ENCODE measurements at regions not wholly inside any gene's neighbourhood (a gene's known extent, or its start where the extent isn't known, plus 50 kb on each side); places are given as distances from the start of the nearest gene placed in this dataset.
"Not testable (repeated sequence)": the region's sequence is repeated elsewhere in the genome, so short reads cannot be mapped to it uniquely, and the experiment has no call there.

GRCh38 chr2:215537611-215538010 is 101.7 kb upstream of the FN1 start:
- no peak for DNase-seq (ENCODE audit: low read depth)

- DNase-seq (ENCODE audit: low read depth) = no peak
Measured at GRCh38 chr2:215536510-215536909, 100.6 kb upstream of the FN1 start.

- DNase-seq (ENCODE audit: low read depth) = no peak
Measured at GRCh38 chr2:215535741-215536140, 99.9 kb upstream of the FN1 start.

- no peak for DNase-seq (ENCODE audit: low read depth)
Measured at GRCh38 chr2:215535125-215535668, 99.3 kb upstream of the FN1 start.

- not testable (repeated sequence) for DNase-seq (ENCODE audit: low read depth)
Measured at GRCh38 chr2:215533716-215534115, 97.8 kb upstream of the FN1 start.

GRCh38 chr2:215532844-215533243 is 97.0 kb upstream of the FN1 start:
- no peak for DNase-seq (ENCODE audit: low read depth)

GRCh38 chr2:215531284-215531683 is 95.4 kb upstream of the FN1 start:
- DNase-seq (ENCODE audit: low read depth) = no peak

- DNase-seq (ENCODE audit: low read depth) = no peak
Measured at GRCh38 chr2:215530191-215530968, 94.5 kb upstream of the FN1 start.

- no peak for DNase-seq (ENCODE audit: low read depth)
Measured at GRCh38 chr2:215529271-215529670, 93.4 kb upstream of the FN1 start.

GRCh38 chr2:215528555-215528954 is 92.7 kb upstream of the FN1 start:
- DNase-seq (ENCODE audit: low read depth) = no peak

GRCh38 chr2:215527736-215528135 is 91.9 kb upstream of the FN1 start:
- DNase-seq (ENCODE audit: low read depth) = no peak

- DNase-seq (ENCODE audit: low read depth) = no peak
Measured at GRCh38 chr2:215526341-215526740, 90.5 kb upstream of the FN1 start.

- DNase-seq (ENCODE audit: low read depth) = no peak
Measured at GRCh38 chr2:215522237-215522636, 86.4 kb upstream of the FN1 start.

GRCh38 chr2:215521031-215521430 is 85.2 kb upstream of the FN1 start:
- DNase-seq (ENCODE audit: low read depth) = no peak

GRCh38 chr2:215517391-215517790 is 81.5 kb upstream of the FN1 start:
- no peak for DNase-seq (ENCODE audit: low read depth)

GRCh38 chr2:215514516-215514915 is 78.6 kb upstream of the FN1 start:
- no peak for DNase-seq (ENCODE audit: low read depth)

- no peak for DNase-seq (ENCODE audit: low read depth)
Measured at GRCh38 chr2:215511454-215512346, 75.8 kb upstream of the FN1 start.

- no peak for DNase-seq (ENCODE audit: low read depth)
Measured at GRCh38 chr2:215507836-215508235, 72.0 kb upstream of the FN1 start.

- DNase-seq (ENCODE audit: low read depth) = no peak
Measured at GRCh38 chr2:215507136-215507535, 71.3 kb upstream of the FN1 start.

GRCh38 chr2:215506604-215506990 is 70.7 kb upstream of the FN1 start:
- DNase-seq (ENCODE audit: low read depth) = no peak

GRCh38 chr2:215505044-215505786 is 69.3 kb upstream of the FN1 start:
- DNase-seq (ENCODE audit: low read depth) = no peak

GRCh38 chr2:215504547-215504946 is 68.7 kb upstream of the FN1 start:
- no peak for DNase-seq (ENCODE audit: low read depth)
